Neural cell (in vitro differentiated cells): ENCODE measurements at regions not wholly inside any gene's neighbourhood (a gene's known extent, or its start where the extent isn't known, plus 50 kb on each side); places are given as distances from the start of the nearest gene placed in this dataset.

Experiments used
- H2AFZ ChIP-seq: fragments of 200-600, 300-800 bp; sonication (generic), shearing (Covaris generic); 2 replicates; pipeline ENCODE4 v1.6.0; 2014; ENCODE audit warnings: low read depth, mild to moderate bottlenecking, antibody characterized with exemption, low read length, moderate library complexity
- H3F3A ChIP-seq: fragments of 200-600 bp; shearing (Covaris generic); 2 replicates; pipeline ENCODE4 v1.6.1; 2016; ENCODE audit warnings: mild to moderate bottlenecking, moderate library complexity, mixed read lengths, antibody characterized with exemption, low read length; ENCODE audit not compliant: insufficient read depth, poor library complexity, severe bottlenecking
- H3K27ac ChIP-seq: fragments of 200-600, 300-800 bp; sonication (generic), shearing (Covaris generic); 2 replicates; pipeline ENCODE4 v1.5.1; 2014; ENCODE audit warnings: mild to moderate bottlenecking, low read length, moderate library complexity
- H3K27me3 ChIP-seq: fragments of 300-800, 200-600 bp; sonication (generic), shearing (Covaris generic); 2 replicates; pipeline ENCODE4 v1.6.0; 2014; ENCODE audit warnings: mild to moderate bottlenecking, low read depth, low read length, moderate library complexity; ENCODE audit not compliant: insufficient read depth
- H3K36me3 ChIP-seq: fragments of 300-800, 200-600 bp; sonication (generic), shearing (Covaris generic); 2 replicates; pipeline ENCODE4 v1.5.1; 2014; ENCODE audit warnings: mild to moderate bottlenecking, antibody characterized with exemption, low read length, moderate library complexity; ENCODE audit not compliant: insufficient read depth
- H3K4me2 ChIP-seq: fragments of 300-800, 200-600 bp; sonication (generic), shearing (Covaris generic); 2 replicates; pipeline ENCODE4 v1.6.0; 2014; ENCODE audit warnings: mild to moderate bottlenecking, low read length
- H3K4me3 ChIP-seq: fragments of 300-800, 200-600 bp; sonication (generic), shearing (Covaris generic); 2 replicates; pipeline ENCODE4 v1.5.1; 2014; ENCODE audit warnings: mild to moderate bottlenecking, low read length, moderate library complexity
- H3K79me2 ChIP-seq: fragments of 200-600 bp; shearing (Covaris generic); replicated peaks from 2 replicates; pipeline ENCODE4 v1.6.0; 2014; ENCODE audit warnings: mild to moderate bottlenecking, low read length, moderate library complexity; ENCODE audit not compliant: insufficient read depth
- H3K9ac ChIP-seq: fragments of 300-800, 200-600 bp; sonication (generic), shearing (Covaris generic); 2 replicates; pipeline ENCODE4 v1.6.1; 2016; ENCODE audit warnings: mild to moderate bottlenecking, low read length, mixed read lengths
- H3K9me2 ChIP-seq: fragments of 200-600 bp; shearing (Covaris generic); 2 replicates; pipeline ENCODE4 v1.6.1; 2016; ENCODE audit warnings: mild to moderate bottlenecking, low read length, mixed read lengths; ENCODE audit not compliant: insufficient read depth
- H3K9me3 ChIP-seq: fragments of 200-600, 300-800 bp; sonication (generic), shearing (Covaris generic); 2 replicates; pipeline ENCODE4 v1.6.1; 2016; ENCODE audit warnings: mild to moderate bottlenecking, mixed run types, low read length, moderate library complexity, mixed read lengths
- H4K20me1 ChIP-seq: fragments of 200-600 bp; shearing (Covaris generic); 2 replicates; pipeline ENCODE4 v1.6.1; 2016; ENCODE audit warnings: mild to moderate bottlenecking, mixed run types; ENCODE audit not compliant: insufficient read depth
- CTCF ChIP-seq: fragments of 450-650 bp; IDR thresholded peaks from 2 replicates; pipeline ENCODE4 v1.5.1; 2014; ENCODE audit warnings: antibody characterized with exemption, mild to moderate bottlenecking, moderate library complexity; ENCODE audit not compliant: poor library complexity, severe bottlenecking
- EP300 ChIP-seq: fragments of 450-650 bp; conservative IDR thresholded peaks from 2 replicates; pipeline ENCODE4 v1.6.1; 2014; ENCODE audit warnings: antibody characterized with exemption, mild to moderate bottlenecking, moderate library complexity; ENCODE audit not compliant: poor library complexity, severe bottlenecking
- EZH2 ChIP-seq: fragments of 200-600, 300-800 bp; shearing (Covaris generic), sonication (generic); IDR thresholded peaks from 2 replicates; pipeline ENCODE4 v1.6.1; 2014; ENCODE audit warnings: antibody characterized with exemption, low read length, borderline replicate concordance, mild to moderate bottlenecking; ENCODE audit not compliant: insufficient read depth, poor library complexity, severe bottlenecking
- MXI1 ChIP-seq: fragments of 450-650 bp; conservative IDR thresholded peaks from 2 replicates; pipeline ENCODE4 v1.6.1; 2014; ENCODE audit warnings: antibody characterized with exemption, mild to moderate bottlenecking; ENCODE audit not compliant: poor library complexity, severe bottlenecking
- POLR2AphosphoS5 ChIP-seq: IDR thresholded peaks from 2 replicates; pipeline ENCODE4 v1.6.1; 2012
- RAD21 ChIP-seq: fragments of 450-650 bp; conservative IDR thresholded peaks from 2 replicates; pipeline ENCODE4 v1.6.1; 2014; ENCODE audit warnings: antibody characterized with exemption, mild to moderate bottlenecking, moderate library complexity
- REST ChIP-seq: IDR thresholded peaks from 2 replicates; pipeline ENCODE4 v1.6.1; 2012; ENCODE audit warnings: borderline replicate concordance
- SMC3 ChIP-seq: fragments of 450-650 bp; conservative IDR thresholded peaks from 2 replicates; pipeline ENCODE4 v1.6.1; 2014; ENCODE audit warnings: antibody characterized with exemption, mild to moderate bottlenecking, moderate library complexity; ENCODE audit not compliant: poor library complexity
- TAF1 ChIP-seq: IDR thresholded peaks from 2 replicates; pipeline ENCODE4 v1.6.1; 2012; ENCODE audit warnings: low read depth

- Histone ChIP-seq H3K27me3 (no peaks in the 10 kb centered on the region), H3F3A (peaks cover 5% of the 10 kb centered on the region), H3K9me3 (no peaks in the 10 kb centered on the region), H3K36me3 (no peaks in the 10 kb centered on the region), H3K4me3 (peak overlapping the region; percentile 38), H3K9ac (peak overlapping the region; percentile 4), H3K27ac (peak overlapping the region; percentile 62), H3K79me2 (no peaks in the 10 kb centered on the region), H3K4me2 (peak overlapping the region; percentile 18), H3K9me2 (no peaks in the 10 kb centered on the region), H4K20me1 (no peaks in the 10 kb centered on the region), H2AFZ (no peak overlapping the region)
- no peak for TF ChIP-seq CTCF
- TF ChIP-seq EP300, result peak; percentile 58
- peak; percentile 11 for TF ChIP-seq POLR2AphosphoS5
- TF ChIP-seq RAD21, result peak; percentile 14
Measured at GRCh38 chr10:3619241-3619640, 165.8 kb downstream of the KLF6 start.

GRCh38 chr10:3616880-3617279 lies 168.1 kb downstream of the KLF6 start:
- Histone ChIP-seq H3K36me3 (no peaks in the 10 kb centered on the region), H3K27ac (no peak overlapping the region), H3K4me3 (no peak overlapping the region), H3K9ac (no peak overlapping the region), H4K20me1 (no peaks in the 10 kb centered on the region), H3K9me2 (no peaks in the 10 kb centered on the region), H3K9me3 (no peaks in the 10 kb centered on the region), H3K4me2 (no peak overlapping the region), H3K79me2 (no peaks in the 10 kb centered on the region), H3F3A (peaks cover 5% of the 10 kb centered on the region), H3K27me3 (no peaks in the 10 kb centered on the region), H2AFZ (no peak overlapping the region)
- TF ChIP-seq MXI1 (no peak), POLR2AphosphoS5 (no peak), TAF1 (no peak), RAD21 (no peak), EP300 (no peak), SMC3 (no peak), REST (no peak), EZH2 (no peak), CTCF (no peak)
